ENCODE measurements at regions not wholly inside any gene's neighbourhood (a gene's known extent, or its start where the extent isn't known, plus 50 kb on each side); places are given as distances from the start of the nearest gene placed in this dataset.

DNA sequence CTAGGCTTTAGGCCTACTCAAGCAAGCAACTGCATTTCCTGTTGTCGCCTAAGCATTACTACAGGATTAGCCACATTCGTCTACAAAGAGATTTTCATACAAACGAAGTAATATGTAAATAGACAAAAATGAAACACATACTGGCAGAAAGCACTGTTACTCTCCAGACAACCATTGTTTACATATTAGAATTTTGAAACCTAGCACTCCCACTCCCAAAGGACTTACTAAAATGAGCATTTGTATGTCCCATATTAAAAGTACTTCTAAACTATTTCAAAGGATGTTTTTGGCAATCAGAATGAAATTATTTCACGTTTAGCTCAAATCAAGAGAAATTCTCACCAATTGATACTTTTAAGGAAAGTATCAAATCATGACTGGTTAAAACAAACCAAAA, 570.8 kb downstream of the PRR32 start:
- Histone ChIP-seq H3K27ac (ENCODE audit: control insufficient read depth, insufficient read depth) (no peak overlapping the region), H3K4me2 (ENCODE audit: control insufficient read depth, insufficient read depth) (no peak overlapping the region), H4K20me1 (ENCODE audit: control insufficient read depth, insufficient read depth) (no peaks in the 10 kb centered on the region), H3K27me3 (replicated peaks in 1 of 2; ENCODE audit: control insufficient read depth in 2 of 2, insufficient read depth in 2 of 2, low read length in 1 of 2) (no peaks in the 10 kb centered on the region), H3K79me2 (ENCODE audit: control insufficient read depth, insufficient read depth, low read length) (no peaks in the 10 kb centered on the region), H3K36me3 (ENCODE audit: control insufficient read depth in 2 of 2, insufficient read depth in 2 of 2, low read length in 1 of 2) (no peaks in the 10 kb centered on the region), H3K4me1 (ENCODE audit: control insufficient read depth, insufficient read depth, low read length) (no peaks in the 10 kb centered on the region), H3K9ac (ENCODE audit: control insufficient read depth, insufficient read depth, low read length) (no peak overlapping the region), H2AFZ (ENCODE audit: control insufficient read depth, low read depth, low read length) (no peak overlapping the region), H3K4me3 (no peak overlapping the region), H3K9me3 (replicated peaks; ENCODE audit: control insufficient read depth, insufficient read depth, low read length) (no peaks in the 10 kb centered on the region)
- ChIA-PET CTCF (no interaction called here), SMC1A (ENCODE audit: uncharacterized antibody, unreplicated experiment) (no interaction called here), RAD21 (ENCODE audit: unreplicated experiment) (no interaction called here), POLR2A (no interaction called here)
- intact Hi-C loops (cut with micrococcal nuclease; ENCODE audit: unreplicated experiment) (no loop called here), in situ Hi-C loops (cut with MboI) (no loop called here)
- no peak for DNase-seq (ENCODE audit: low read depth, low spot score)
- FAIRE-seq: no peak
- TF ChIP-seq HSF1 (IDR thresholded peaks at IDR 0.05; ENCODE audit: low read depth, low read length) (no peak), NR2F1 (conservative IDR thresholded peaks at IDR 0.05) (no peak), CHD1 (IDR thresholded peaks at IDR 0.05; ENCODE audit: low read depth, low read length) (no peak), RFX5 (IDR thresholded peaks at IDR 0.05; ENCODE audit: low read depth, low read length) (no peak), PKNOX1 (IDR thresholded peaks at IDR 0.05) (no peak), POLR2AphosphoS2 (IDR thresholded peaks at IDR 0.05; ENCODE audit: low read depth, low read length) (no peak)
- TF ChIP-seq, protein P1, sequence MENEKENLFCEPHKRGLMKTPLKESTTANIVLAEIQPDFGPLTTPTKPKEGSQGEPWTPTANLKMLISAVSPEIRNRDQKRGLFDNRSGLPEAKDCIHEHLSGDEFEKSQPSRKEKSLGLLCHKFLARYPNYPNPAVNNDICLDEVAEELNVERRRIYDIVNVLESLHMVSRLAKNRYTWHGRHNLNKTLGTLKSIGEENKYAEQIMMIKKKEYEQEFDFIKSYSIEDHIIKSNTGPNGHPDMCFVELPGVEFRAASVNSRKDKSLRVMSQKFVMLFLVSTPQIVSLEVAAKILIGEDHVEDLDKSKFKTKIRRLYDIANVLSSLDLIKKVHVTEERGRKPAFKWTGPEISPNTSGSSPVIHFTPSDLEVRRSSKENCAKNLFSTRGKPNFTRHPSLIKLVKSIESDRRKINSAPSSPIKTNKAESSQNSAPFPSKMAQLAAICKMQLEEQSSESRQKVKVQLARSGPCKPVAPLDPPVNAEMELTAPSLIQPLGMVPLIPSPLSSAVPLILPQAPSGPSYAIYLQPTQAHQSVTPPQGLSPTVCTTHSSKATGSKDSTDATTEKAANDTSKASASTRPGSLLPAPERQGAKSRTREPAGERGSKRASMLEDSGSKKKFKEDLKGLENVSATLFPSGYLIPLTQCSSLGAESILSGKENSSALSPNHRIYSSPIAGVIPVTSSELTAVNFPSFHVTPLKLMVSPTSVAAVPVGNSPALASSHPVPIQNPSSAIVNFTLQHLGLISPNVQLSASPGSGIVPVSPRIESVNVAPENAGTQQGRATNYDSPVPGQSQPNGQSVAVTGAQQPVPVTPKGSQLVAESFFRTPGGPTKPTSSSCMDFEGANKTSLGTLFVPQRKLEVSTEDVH (IDR thresholded peaks at IDR 0.05; ENCODE audit: low read depth, partially characterized antibody): no peak
- 10% methylated on average over 4 of the region's 4 CpGs for whole genome bisulfite sequencing (ENCODE audit: insufficient coverage, insufficient replicate concordance, low lambda C conversion rate, missing lambda C conversion rate)
- BruUV-seq (replicated peaks): no TSS peak
- ATAC-seq: no peak

Data from GM12878 (cell line).